Inferior parietal cortex (tissue), 1 donor: ENCODE measurements at regions not wholly inside any gene's neighbourhood (a gene's known extent, or its start where the extent isn't known, plus 50 kb on each side); places are given as distances from the start of the nearest gene placed in this dataset.

ENCODE experiments used
- DNase-seq: peaks from one replicate; pipeline ENCODE4 v3.0.0-alpha.2; 2016; ENCODE audit errors: extremely low spot score

- DNase-seq = no peak
These were observed 477.7 kb downstream of the TNS1 start for GRCh38 chr2:217525076-217525475.

- DNase-seq = no peak
These were observed 479.5 kb downstream of the TNS1 start for GRCh38 chr2:217523286-217523685.

- no peak for DNase-seq
These were observed 481.0 kb downstream of the TNS1 start for GRCh38 chr2:217521820-217522219.

- no peak for DNase-seq
These were observed 482.3 kb downstream of the TNS1 start for GRCh38 chr2:217520356-217521010.

GRCh38 chr2:217517402-217517801 is 485.4 kb downstream of the TNS1 start:
- no peak for DNase-seq

- no peak for DNase-seq
These were observed 487.0 kb downstream of the TNS1 start for GRCh38 chr2:217515615-217516309.

GRCh38 chr2:217513258-217513657 is 489.5 kb downstream of the TNS1 start:
- DNase-seq = no peak

GRCh38 chr2:217512728-217513127 is 490.1 kb downstream of the TNS1 start:
- no peak for DNase-seq

GRCh38 chr2:217512259-217512658 is 490.5 kb downstream of the TNS1 start:
- no peak for DNase-seq

- DNase-seq = no peak
These were observed 490.9 kb downstream of the TNS1 start for GRCh38 chr2:217511850-217512249.

- peak; percentile 83 for DNase-seq
These were observed 492.0 kb downstream of the TNS1 start for GRCh38 chr2:217510771-217511291.

- no peak for DNase-seq
These were observed 497.5 kb downstream of the TNS1 start for GRCh38 chr2:217505303-217505702.

- DNase-seq = no peak
These were observed 500.9 kb downstream of the TNS1 start for GRCh38 chr2:217501887-217502286.

- no peak for DNase-seq
These were observed 504.9 kb downstream of the TNS1 start for GRCh38 chr2:217497843-217498377.

GRCh38 chr2:217494557-217494956 is 508.2 kb downstream of the TNS1 start:
- no peak for DNase-seq

- DNase-seq = no peak
These were observed 511.5 kb downstream of the TNS1 start for GRCh38 chr2:217491271-217491670.

GRCh38 chr2:217489145-217489960 is 513.4 kb downstream of the TNS1 start:
- DNase-seq = no peak

GRCh38 chr2:217484046-217484445 is 518.7 kb downstream of the TNS1 start:
- DNase-seq = no peak

- DNase-seq = no peak
These were observed 520.6 kb downstream of the TNS1 start for GRCh38 chr2:217482056-217482710.

- no peak for DNase-seq
These were observed 521.2 kb downstream of the TNS1 start for GRCh38 chr2:217481577-217481976.

- no peak for DNase-seq
These were observed 523.2 kb downstream of the TNS1 start for GRCh38 chr2:217479566-217479965.
